22Rv1 (cell line): ENCODE measurements at regions not wholly inside any gene's neighbourhood (a gene's known extent, or its start where the extent isn't known, plus 50 kb on each side); places are given as distances from the start of the nearest gene placed in this dataset.
"Not testable (repeated sequence)": the region's sequence is repeated elsewhere in the genome, so short reads cannot be mapped to it uniquely, and the experiment has no call there.

Experiments
- H3K27ac ChIP-seq: fragments of 450-650 bp; 2 replicates; pipeline ENCODE4 v1.5.1; 2017
- ZFX ChIP-seq: fragments of 450-650 bp; IDR thresholded peaks from 2 replicates; pipeline ENCODE4 v1.6.1; 2017; ENCODE audit warnings: antibody characterized with exemption, borderline replicate concordance
- TF ChIP-seq, protein P1 (sequence below): fragments of 450-650 bp; IDR thresholded peaks from 2 replicates; pipeline ENCODE4 v1.5.1; 2017; ENCODE audit warnings: mild to moderate bottlenecking

GRCh38 chr3:109982201-109982600, 644.9 kb upstream of the DPPA4 start:
- no peak overlapping the region for H3K27ac ChIP-seq
- TF ChIP-seq, protein P1, sequence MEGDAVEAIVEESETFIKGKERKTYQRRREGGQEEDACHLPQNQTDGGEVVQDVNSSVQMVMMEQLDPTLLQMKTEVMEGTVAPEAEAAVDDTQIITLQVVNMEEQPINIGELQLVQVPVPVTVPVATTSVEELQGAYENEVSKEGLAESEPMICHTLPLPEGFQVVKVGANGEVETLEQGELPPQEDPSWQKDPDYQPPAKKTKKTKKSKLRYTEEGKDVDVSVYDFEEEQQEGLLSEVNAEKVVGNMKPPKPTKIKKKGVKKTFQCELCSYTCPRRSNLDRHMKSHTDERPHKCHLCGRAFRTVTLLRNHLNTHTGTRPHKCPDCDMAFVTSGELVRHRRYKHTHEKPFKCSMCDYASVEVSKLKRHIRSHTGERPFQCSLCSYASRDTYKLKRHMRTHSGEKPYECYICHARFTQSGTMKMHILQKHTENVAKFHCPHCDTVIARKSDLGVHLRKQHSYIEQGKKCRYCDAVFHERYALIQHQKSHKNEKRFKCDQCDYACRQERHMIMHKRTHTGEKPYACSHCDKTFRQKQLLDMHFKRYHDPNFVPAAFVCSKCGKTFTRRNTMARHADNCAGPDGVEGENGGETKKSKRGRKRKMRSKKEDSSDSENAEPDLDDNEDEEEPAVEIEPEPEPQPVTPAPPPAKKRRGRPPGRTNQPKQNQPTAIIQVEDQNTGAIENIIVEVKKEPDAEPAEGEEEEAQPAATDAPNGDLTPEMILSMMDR, result no peak
- TF ChIP-seq ZFX, result no peak

GRCh38 chr3:109984976-109985375, 647.6 kb upstream of the DPPA4 start:
- no peak overlapping the region for H3K27ac ChIP-seq
- no peak for TF ChIP-seq ZFX
- TF ChIP-seq, protein P1, result no peak

GRCh38 chr3:109985943-109986555, 648.7 kb upstream of the DPPA4 start:
- no peak for TF ChIP-seq ZFX
- TF ChIP-seq, protein P1, result no peak
- no peak overlapping the region for H3K27ac ChIP-seq

DNA sequence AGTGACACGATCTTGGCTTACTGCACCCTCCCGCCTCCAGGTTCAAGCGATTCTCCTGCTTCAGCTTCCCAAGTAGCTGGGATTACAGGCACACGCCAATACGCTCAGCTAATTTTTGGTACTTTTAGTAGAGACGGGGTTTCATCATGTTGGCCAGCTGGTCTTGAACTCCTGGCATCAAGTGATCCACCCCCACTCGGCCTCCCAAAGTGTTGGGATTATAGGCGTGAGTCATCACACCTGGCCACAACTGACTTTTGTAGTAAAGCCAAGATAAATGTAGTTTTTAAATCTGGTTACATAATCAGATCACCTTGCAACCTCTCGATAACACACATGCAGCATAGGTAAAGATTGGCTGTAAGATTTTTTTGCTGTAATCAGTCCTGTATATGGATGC, 657.5 kb upstream of the DPPA4 start:
- no peak overlapping the region for H3K27ac ChIP-seq
- TF ChIP-seq, protein P1, result no peak
- no peak for TF ChIP-seq ZFX

DNA sequence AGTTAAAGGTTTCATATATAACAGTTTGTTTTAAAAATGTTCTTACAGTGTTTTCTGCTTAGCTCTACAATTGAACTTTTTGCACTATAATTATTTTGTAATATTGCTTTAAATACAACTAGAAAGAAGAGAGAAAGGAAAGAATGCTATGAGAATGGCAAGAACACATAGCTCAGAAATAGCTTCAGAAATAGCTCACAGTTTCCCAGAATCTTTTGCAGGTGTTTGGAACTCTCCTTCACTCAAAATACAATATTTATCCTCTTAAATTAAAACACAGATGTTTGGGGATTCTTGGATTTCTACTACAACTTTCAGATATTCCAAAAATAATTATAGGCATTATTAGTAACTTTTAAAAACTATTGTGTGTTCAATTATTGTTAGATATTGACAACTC, 658.0 kb upstream of the DPPA4 start:
- no peak for TF ChIP-seq ZFX
- TF ChIP-seq, protein P1, result no peak
- no peak overlapping the region for H3K27ac ChIP-seq

- H3K27ac ChIP-seq, result not testable (repeated sequence)
These were observed 664.6 kb upstream of the DPPA4 start for GRCh38 chr3:110001905-110002304.

- no peak for TF ChIP-seq ZFX
- TF ChIP-seq, protein P1, result no peak
- H3K27ac ChIP-seq, result no peak overlapping the region
These were observed 669.6 kb upstream of the DPPA4 start for GRCh38 chr3:110006913-110007312.
